Neural progenitor cell (in vitro differentiated cells): ENCODE measurements at regions not wholly inside any gene's neighbourhood (a gene's known extent, or its start where the extent isn't known, plus 50 kb on each side); places are given as distances from the start of the nearest gene placed in this dataset.

Experiments used
- DNase-seq: peaks from one replicate; pipeline ENCODE4 v3.0.0-alpha.2; 2016; ENCODE audit warnings: low spot score
- H2AFZ ChIP-seq: fragments of 200-600 bp; sonication (generic); replicated peaks from 2 replicates; pipeline ENCODE4 v1.6.1; 2016; ENCODE audit warnings: antibody characterized with exemption
- H3F3A ChIP-seq: fragments of 200-600 bp; sonication (generic); 2 replicates; pipeline ENCODE4 v1.6.1; 2016; ENCODE audit warnings: antibody characterized with exemption, low read depth
- H3K27ac ChIP-seq: fragments of 200-600 bp; sonication (generic); 2 replicates; pipeline ENCODE4 v1.5.1; 2016; ENCODE audit warnings: mild to moderate bottlenecking
- H3K27me3 ChIP-seq: fragments of 200-600 bp; sonication (generic); 2 replicates; pipeline ENCODE4 v1.6.1; 2016; ENCODE audit warnings: mild to moderate bottlenecking, moderate library complexity
- H3K36me3 ChIP-seq: fragments of 200-600 bp; sonication (generic); 2 replicates; pipeline ENCODE4 v1.5.1; 2016
- H3K4me1 ChIP-seq: fragments of 200-600 bp; sonication (generic); 2 replicates; pipeline ENCODE4 v1.6.1; 2016; ENCODE audit warnings: mixed run types
- H3K4me2 ChIP-seq: fragments of 200-600 bp; sonication (generic); 2 replicates; pipeline ENCODE4 v1.6.1; 2016
- H3K4me3 ChIP-seq: fragments of 200-600 bp; sonication (generic); 2 replicates; pipeline ENCODE4 v1.5.1; 2016
- H3K79me2 ChIP-seq: fragments of 200-600 bp; sonication (generic); 2 replicates; pipeline ENCODE4 v1.6.1; 2016; ENCODE audit warnings: low read depth
- H3K9ac ChIP-seq: fragments of 200-600 bp; sonication (generic); 2 replicates; pipeline ENCODE4 v1.6.1; 2016
- H3K9me3 ChIP-seq: fragments of 200-600 bp; sonication (generic); 2 replicates; pipeline ENCODE4 v1.5.1; 2016; ENCODE audit warnings: low read depth
- H4K20me1 ChIP-seq: fragments of 200-600 bp; sonication (generic); 2 replicates; pipeline ENCODE4 v1.6.1; 2016; ENCODE audit warnings: low read depth
- H3K27ac Mint-ChIP-seq: 3 replicates; pipeline ENCODE4 v1.8.0; 2021; ENCODE audit warnings: mixed read lengths
- H3K27me3 Mint-ChIP-seq: 2 replicates; pipeline ENCODE4 v1.8.0; 2022; ENCODE audit warnings: low read depth, mild to moderate bottlenecking, inconsistent platforms, moderate library complexity, mixed read lengths; ENCODE audit not compliant: insufficient read depth
- H3K36me3 Mint-ChIP-seq: 3 replicates; pipeline ENCODE4 v1.8.0; 2021; ENCODE audit warnings: mixed read lengths
- H3K4me1 Mint-ChIP-seq: 3 replicates; pipeline ENCODE4 v1.8.0; 2021; ENCODE audit warnings: mixed read lengths
- H3K4me3 Mint-ChIP-seq: 3 replicates; pipeline ENCODE4 v1.8.0; 2021; ENCODE audit warnings: mild to moderate bottlenecking, moderate library complexity, mixed read lengths
- H3K9me3 Mint-ChIP-seq: 3 replicates; pipeline ENCODE4 v1.8.0; 2020; ENCODE audit warnings: mixed read lengths
- CTCF ChIP-seq: fragments of 200-600 bp; sonication (generic); IDR thresholded peaks from 2 replicates; pipeline ENCODE4 v1.5.1; 2017; ENCODE audit warnings: antibody characterized with exemption, mild to moderate bottlenecking
- EZH2 ChIP-seq: fragments of 200-600 bp; sonication (generic); IDR thresholded peaks from 2 replicates; pipeline ENCODE4 v1.6.1; 2017; ENCODE audit warnings: antibody characterized with exemption, mild to moderate bottlenecking, moderate library complexity
- EZH2phosphoT487 ChIP-seq: fragments of 200-600 bp; sonication (generic); IDR thresholded peaks from 2 replicates; pipeline ENCODE4 v1.6.1; 2017; ENCODE audit warnings: antibody characterized with exemption

- no peak for DNase-seq
- Mint-ChIP-seq H3K4me3 (no peak overlapping the region), H3K27ac (no peak overlapping the region), H3K4me1 (no peaks in the 10 kb centered on the region), H3K9me3 (peaks cover 4% of the 10 kb centered on the region), H3K36me3 (peaks cover 2% of the 10 kb centered on the region), H3K27me3 (peaks cover 2% of the 10 kb centered on the region)
- Histone ChIP-seq H3K27ac (no peak overlapping the region), H4K20me1 (no peaks in the 10 kb centered on the region), H3K9ac (no peak overlapping the region), H3K79me2 (no peaks in the 10 kb centered on the region), H3K27me3 (no peaks in the 10 kb centered on the region), H3K4me2 (no peak overlapping the region), H2AFZ (no peak overlapping the region), H3K9me3 (no peaks in the 10 kb centered on the region), H3K4me1 (no peaks in the 10 kb centered on the region), H3K36me3 (no peaks in the 10 kb centered on the region), H3F3A (no peaks in the 10 kb centered on the region), H3K4me3 (no peak overlapping the region)
- TF ChIP-seq EZH2phosphoT487 (no peak), EZH2 (no peak), CTCF (no peak)
Measured at GRCh38 chr2:133734716-133735495, 166.6 kb upstream of the NCKAP5 start.

GRCh38 chr2:133736674-133737073 lies 168.4 kb upstream of the NCKAP5 start:
- DNase-seq: no peak
- H4K20me1 ChIP-seq: no peaks in the 10 kb centered on the region
- H3K79me2 ChIP-seq: no peaks in the 10 kb centered on the region
- no peak overlapping the region for H3K4me2 ChIP-seq
- no peaks in the 10 kb centered on the region for H3K9me3 ChIP-seq
- no peak overlapping the region for H2AFZ ChIP-seq
- no peaks in the 10 kb centered on the region for H3K27me3 ChIP-seq
- peaks cover 5% of the 10 kb centered on the region for H3K4me1 Mint-ChIP-seq
- H3F3A ChIP-seq: no peaks in the 10 kb centered on the region
- no peak for TF ChIP-seq EZH2phosphoT487
- TF ChIP-seq EZH2: no peak
- TF ChIP-seq CTCF: no peak
- H3K27me3 Mint-ChIP-seq: peaks cover 5% of the 10 kb centered on the region
- H3K36me3 ChIP-seq: no peaks in the 10 kb centered on the region
- H3K4me3 ChIP-seq: no peak overlapping the region
- no peak overlapping the region for H3K27ac Mint-ChIP-seq
- no peak overlapping the region for H3K27ac ChIP-seq
- H3K36me3 Mint-ChIP-seq: no peaks in the 10 kb centered on the region
- H3K4me1 ChIP-seq: no peaks in the 10 kb centered on the region
- no peak overlapping the region for H3K4me3 Mint-ChIP-seq
- H3K9ac ChIP-seq: no peak overlapping the region
- peaks cover 12% of the 10 kb centered on the region for H3K9me3 Mint-ChIP-seq

- no peaks in the 10 kb centered on the region for H3K27me3 ChIP-seq
- no peaks in the 10 kb centered on the region for H3K36me3 Mint-ChIP-seq
- no peak for DNase-seq
- peaks cover 3% of the 10 kb centered on the region for H3K27me3 Mint-ChIP-seq
- no peaks in the 10 kb centered on the region for H3F3A ChIP-seq
- H3K4me3 Mint-ChIP-seq: no peak overlapping the region
- no peak for TF ChIP-seq EZH2phosphoT487
- H3K9me3 ChIP-seq: no peaks in the 10 kb centered on the region
- no peak overlapping the region for H3K4me3 ChIP-seq
- H3K27ac Mint-ChIP-seq: no peak overlapping the region
- no peaks in the 10 kb centered on the region for H3K79me2 ChIP-seq
- no peak overlapping the region for H3K27ac ChIP-seq
- no peaks in the 10 kb centered on the region for H3K36me3 ChIP-seq
- H3K4me1 Mint-ChIP-seq: peaks cover 5% of the 10 kb centered on the region
- H3K4me2 ChIP-seq: no peak overlapping the region
- H3K9ac ChIP-seq: no peak overlapping the region
- H4K20me1 ChIP-seq: no peaks in the 10 kb centered on the region
- peaks cover 14% of the 10 kb centered on the region for H3K9me3 Mint-ChIP-seq
- no peak overlapping the region for H2AFZ ChIP-seq
- H3K4me1 ChIP-seq: no peaks in the 10 kb centered on the region
Measured at GRCh38 chr2:133737242-133737993, 169.2 kb upstream of the NCKAP5 start.

GRCh38 chr2:133739039-133739438 lies 170.8 kb upstream of the NCKAP5 start:
- H3K27ac ChIP-seq: no peak overlapping the region
- H3K27ac Mint-ChIP-seq: no peak overlapping the region

More at GRCh38 chr2:133739039-133739438, 170.8 kb upstream of the NCKAP5 start:
- Histone ChIP-seq H3F3A (no peaks in the 10 kb centered on the region), H3K36me3 (no peaks in the 10 kb centered on the region), H3K79me2 (no peaks in the 10 kb centered on the region), H3K4me2 (no peak overlapping the region), H3K9me3 (no peaks in the 10 kb centered on the region), H3K4me1 (no peaks in the 10 kb centered on the region), H3K9ac (no peak overlapping the region), H4K20me1 (no peaks in the 10 kb centered on the region), H3K4me3 (no peak overlapping the region), H3K27me3 (no peaks in the 10 kb centered on the region), H2AFZ (no peak overlapping the region)
- peaks cover 6% of the 10 kb centered on the region for H3K36me3 Mint-ChIP-seq
- peaks cover 24% of the 10 kb centered on the region for H3K9me3 Mint-ChIP-seq
- no peak for TF ChIP-seq EZH2phosphoT487
- no peak for TF ChIP-seq CTCF
- no peak for TF ChIP-seq EZH2
- DNase-seq: no peak
- H3K4me3 Mint-ChIP-seq: no peak overlapping the region
- peaks cover 5% of the 10 kb centered on the region for H3K4me1 Mint-ChIP-seq
- peaks cover 8% of the 10 kb centered on the region for H3K27me3 Mint-ChIP-seq
